Lower leg skin (tissue), 3 donors: ENCODE measurements at regions not wholly inside any gene's neighbourhood (a gene's known extent, or its start where the extent isn't known, plus 50 kb on each side); places are given as distances from the start of the nearest gene placed in this dataset.

Experiments
- CTCF ChIP-seq, 3 donors: fragments of 450-650 bp; IDR thresholded peaks; one replicate each; pipeline ENCODE4 v1.5.1; 2016; ENCODE audit warnings: antibody characterized with exemption in 3 of 3, mild to moderate bottlenecking in 3 of 3, moderate library complexity in 2 of 3
- POLR2A ChIP-seq, 2 donors: fragments of 450-650 bp; IDR thresholded peaks; one replicate each; pipeline ENCODE4 v1.6.1; 2016 to 2017; ENCODE audit warnings: antibody characterized with exemption in 2 of 2, mild to moderate bottlenecking in 1 of 2, moderate library complexity in 1 of 2

DNA sequence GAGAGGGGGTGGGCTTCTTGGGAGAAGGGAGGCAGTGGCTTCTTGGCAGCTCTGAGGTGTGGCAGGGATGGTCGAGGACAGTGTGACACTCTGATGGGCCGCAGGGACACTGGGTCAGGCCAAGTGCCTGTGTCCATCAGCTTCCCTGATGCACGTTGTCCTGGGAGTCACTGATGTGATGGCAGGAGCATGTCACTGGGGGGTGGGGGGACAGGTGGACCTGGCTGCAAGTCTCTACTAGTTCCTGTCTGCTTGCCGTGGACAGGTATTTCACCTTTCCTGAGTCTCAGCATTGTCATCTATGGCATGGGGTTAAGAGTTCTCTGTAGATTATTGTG, 592.9 kb downstream of the TBC1D22A start:
- no peak for TF ChIP-seq CTCF (IDR thresholded peaks at IDR 0.05)
- no peak for TF ChIP-seq POLR2A (IDR thresholded peaks at IDR 0.05)
